ENCODE measurements at regions not wholly inside any gene's neighbourhood (a gene's known extent, or its start where the extent isn't known, plus 50 kb on each side); places are given as distances from the start of the nearest gene placed in this dataset.

- TF ChIP-seq CTCF (optimal IDR thresholded peaks at IDR 0.05 in 1 of 3, IDR thresholded peaks at IDR 0.05 in 1 of 3, conservative IDR thresholded peaks at IDR 0.05 in 1 of 3; ENCODE audit: extremely low read depth in 1 of 3, insufficient read depth in 2 of 3, low read length in 3 of 3) = no peak
- no peak for TF ChIP-seq EZH2 (IDR thresholded peaks at IDR 0.05; ENCODE audit: low read length)
These were observed 62.8 kb upstream of the ALG10B start for GRCh38 chr12:38253778-38254177.

Measured in keratinocyte (primary cell).